ENCODE measurements at regions not wholly inside any gene's neighbourhood (a gene's known extent, or its start where the extent isn't known, plus 50 kb on each side); places are given as distances from the start of the nearest gene placed in this dataset.

- no peak overlapping the region for H3K4me3 ChIP-seq (ENCODE audit: low read depth, low read length)
- no peak for DNase-seq (ENCODE audit: low read depth)
- no peak for TF ChIP-seq CTCF (IDR thresholded peaks at IDR 0.05; ENCODE audit: insufficient read depth, low read length)
Observed at GRCh38 chr5:171695804-171696203, 89.8 kb upstream of the SMIM23 start.

GRCh38 chr5:171697221-171698102, 88.2 kb upstream of the SMIM23 start:
- no peak for DNase-seq (ENCODE audit: low read depth)
- no peak overlapping the region for H3K4me3 ChIP-seq (ENCODE audit: low read depth, low read length)
- TF ChIP-seq CTCF (IDR thresholded peaks at IDR 0.05; ENCODE audit: insufficient read depth, low read length), result no peak

- no peak overlapping the region for H3K4me3 ChIP-seq (ENCODE audit: low read depth, low read length)
- peak; percentile 9 for DNase-seq (ENCODE audit: low read depth)
- TF ChIP-seq CTCF (IDR thresholded peaks at IDR 0.05; ENCODE audit: insufficient read depth, low read length), result no peak
Observed at GRCh38 chr5:171700318-171700912, 85.2 kb upstream of the SMIM23 start.

GRCh38 chr5:171701100-171701541, 84.5 kb upstream of the SMIM23 start:
- no peak for TF ChIP-seq CTCF (IDR thresholded peaks at IDR 0.05; ENCODE audit: insufficient read depth, low read length)
- no peak for DNase-seq (ENCODE audit: low read depth)
- H3K4me3 ChIP-seq (ENCODE audit: low read depth, low read length), result no peak overlapping the region

- no peak overlapping the region for H3K4me3 ChIP-seq (ENCODE audit: low read depth, low read length)
- TF ChIP-seq CTCF (IDR thresholded peaks at IDR 0.05; ENCODE audit: insufficient read depth, low read length), result no peak
- no peak for DNase-seq (ENCODE audit: low read depth)
Observed at GRCh38 chr5:171702135-171702770, 83.4 kb upstream of the SMIM23 start.

GRCh38 chr5:171703146-171703545, 82.5 kb upstream of the SMIM23 start:
- no peak overlapping the region for H3K4me3 ChIP-seq (ENCODE audit: low read depth, low read length)
- no peak for TF ChIP-seq CTCF (IDR thresholded peaks at IDR 0.05; ENCODE audit: insufficient read depth, low read length)
- DNase-seq (ENCODE audit: low read depth), result no peak
